Natural killer cell (primary cell): ENCODE measurements at regions not wholly inside any gene's neighbourhood (a gene's known extent, or its start where the extent isn't known, plus 50 kb on each side); places are given as distances from the start of the nearest gene placed in this dataset.

Experiments
- ATAC-seq, 3 donors: fragments of 150-1000 bp in 2 of 3; fragments of 200-7000 bp in 1 of 3; cut with Tn5 transposase; 1 replicate in 1 of 3; 2 replicates in 2 of 3; pipeline ENCODE4 v1.10.0; 2021; ENCODE audit warnings: mild to moderate bottlenecking in 2 of 3, moderate library complexity in 2 of 3
- DNase-seq, 2 donors: peaks; one replicate each; pipeline versions ENCODE4 v3.0.0 to v3.0.0-alpha.2; 2013 to 2021; ENCODE audit warnings: mixed read lengths in 1 of 2
- H3K27ac ChIP-seq: one replicate; pipeline ENCODE4 v1.5.1; 2013; ENCODE audit warnings: mild to moderate bottlenecking, low read length
- H3K27me3 ChIP-seq: one replicate; pipeline ENCODE4 v1.6.1; 2013; ENCODE audit warnings: low read length; ENCODE audit not compliant: control insufficient read depth, insufficient read depth
- H3K36me3 ChIP-seq: one replicate; pipeline ENCODE4 v1.6.1; 2013; ENCODE audit warnings: low read length; ENCODE audit not compliant: control insufficient read depth, insufficient read depth
- H3K4me1 ChIP-seq: one replicate; pipeline ENCODE4 v1.6.1; 2013; ENCODE audit warnings: low read length; ENCODE audit not compliant: control insufficient read depth, insufficient read depth
- H3K4me3 ChIP-seq: one replicate; pipeline ENCODE4 v1.5.1; 2013; ENCODE audit warnings: low read length
- H3K9me3 ChIP-seq: one replicate; pipeline ENCODE4 v1.6.1; 2013; ENCODE audit warnings: low read length; ENCODE audit not compliant: control insufficient read depth, insufficient read depth
- H3K27ac Mint-ChIP-seq, 2 donors: one replicate each; pipeline ENCODE4 v1.8.0; 2022; ENCODE audit warnings: mild to moderate bottlenecking in 2 of 2, mixed read lengths in 2 of 2, moderate library complexity in 1 of 2
- H3K27me3 Mint-ChIP-seq, 2 donors: one replicate each; pipeline ENCODE4 v1.8.0; 2022; ENCODE audit warnings: low read depth in 2 of 2, mixed read lengths in 2 of 2
- H3K36me3 Mint-ChIP-seq: one replicate; pipeline ENCODE4 v1.8.0; 2022; ENCODE audit warnings: mixed read lengths
- H3K4me1 Mint-ChIP-seq, 2 donors: one replicate each; pipeline ENCODE4 v1.8.0; 2022; ENCODE audit warnings: mixed read lengths in 2 of 2
- H3K4me3 Mint-ChIP-seq: one replicate; pipeline ENCODE4 v1.8.0; 2022; ENCODE audit warnings: mild to moderate bottlenecking, moderate library complexity, mixed read lengths
- H3K9me3 Mint-ChIP-seq, 2 donors: one replicate each; pipeline ENCODE4 v1.8.0; 2022; ENCODE audit warnings: mixed read lengths in 2 of 2
- CTCF ChIP-seq: fragments of 200-600 bp; IDR thresholded peaks from one replicate; pipeline ENCODE4 v1.8.0; 2022; ENCODE audit warnings: antibody characterized with exemption
- WGBS: methylation state at CpG from one replicate; pipeline ENCODE4 v1.1.7; 2013; ENCODE audit warnings: missing lambda C conversion rate; ENCODE audit not compliant: insufficient coverage; 5-methylcytosine and 5-hydroxymethylcytosine counted together
- intact Hi-C: fragments of 100-400 bp; cut with micrococcal nuclease; formaldehyde crosslinking; loops from one replicate; pipeline ENCODE4 v1.14.2; 2022

- H3K27me3 Mint-ChIP-seq: peaks cover 15 to 39% of the 10 kb centered on the region in 2 donors
- no peaks in the 10 kb centered on the region for H3K4me1 Mint-ChIP-seq
- H3K4me3 Mint-ChIP-seq: no peak overlapping the region
- no peak overlapping the region for H3K27ac ChIP-seq
- ATAC-seq (no peak), DNase-seq (no peak)
- no peaks in the 10 kb centered on the region for H3K36me3 Mint-ChIP-seq
- intact Hi-C loops: no loop called here
- no peak overlapping the region for H3K27ac Mint-ChIP-seq
- H3K4me1 ChIP-seq: no peaks in the 10 kb centered on the region
- WGBS: 39% methylated on average over 3 of the region's 4 CpGs
- H3K9me3 Mint-ChIP-seq: no peaks in the 10 kb centered on the region
- no peak for TF ChIP-seq CTCF
- no peak overlapping the region for H3K4me3 ChIP-seq
- no peaks in the 10 kb centered on the region for H3K36me3 ChIP-seq
- no peaks in the 10 kb centered on the region for H3K9me3 ChIP-seq
- H3K27me3 ChIP-seq: peaks cover 2% of the 10 kb centered on the region
Measured at GRCh38 chr1:24263211-24263610, 55.9 kb upstream of the GRHL3 start.

- H3K27me3 ChIP-seq: peaks cover 2% of the 10 kb centered on the region
- no peaks in the 10 kb centered on the region for H3K36me3 Mint-ChIP-seq
- H3K9me3 ChIP-seq: no peaks in the 10 kb centered on the region
- WGBS: 84% methylated on average over 5 of the region's 5 CpGs
- no peaks in the 10 kb centered on the region for H3K36me3 ChIP-seq
- H3K4me3 Mint-ChIP-seq: no peak overlapping the region
- H3K27ac ChIP-seq: no peak overlapping the region
- H3K4me3 ChIP-seq: no peak overlapping the region
- no peaks in the 10 kb centered on the region for H3K4me1 ChIP-seq
- no peaks in the 10 kb centered on the region for H3K9me3 Mint-ChIP-seq
- ATAC-seq (no peak), DNase-seq (no peak)
- no peak overlapping the region for H3K27ac Mint-ChIP-seq
- TF ChIP-seq CTCF: no peak
- intact Hi-C loops: no loop called here
- H3K4me1 Mint-ChIP-seq: no peaks in the 10 kb centered on the region
- H3K27me3 Mint-ChIP-seq: peaks cover 15 to 39% of the 10 kb centered on the region in 2 donors
Measured at GRCh38 chr1:24261977-24262376, 57.2 kb upstream of the GRHL3 start.

- H3K4me1 ChIP-seq: no peaks in the 10 kb centered on the region
- no peak overlapping the region for H3K27ac ChIP-seq
- ATAC-seq (no peak), DNase-seq (no peak)
- no peaks in the 10 kb centered on the region for H3K27me3 ChIP-seq
- Mint-ChIP-seq H3K36me3 (no peaks in the 10 kb centered on the region), H3K27me3 (peaks cover 7 to 26% of the 10 kb centered on the region in 2 donors), H3K27ac (no peak overlapping the region), H3K4me1 (no peaks in the 10 kb centered on the region), H3K4me3 (no peak overlapping the region), H3K9me3 (no peaks in the 10 kb centered on the region)
- no peaks in the 10 kb centered on the region for H3K36me3 ChIP-seq
- H3K9me3 ChIP-seq: no peaks in the 10 kb centered on the region
- no peak overlapping the region for H3K4me3 ChIP-seq
- 96% methylated on average over 16 of the region's 16 CpGs for WGBS
- intact Hi-C loops: no loop called here
- TF ChIP-seq CTCF: no peak
Measured at GRCh38 chr1:24258735-24259424, 60.3 kb upstream of the GRHL3 start.

DNA sequence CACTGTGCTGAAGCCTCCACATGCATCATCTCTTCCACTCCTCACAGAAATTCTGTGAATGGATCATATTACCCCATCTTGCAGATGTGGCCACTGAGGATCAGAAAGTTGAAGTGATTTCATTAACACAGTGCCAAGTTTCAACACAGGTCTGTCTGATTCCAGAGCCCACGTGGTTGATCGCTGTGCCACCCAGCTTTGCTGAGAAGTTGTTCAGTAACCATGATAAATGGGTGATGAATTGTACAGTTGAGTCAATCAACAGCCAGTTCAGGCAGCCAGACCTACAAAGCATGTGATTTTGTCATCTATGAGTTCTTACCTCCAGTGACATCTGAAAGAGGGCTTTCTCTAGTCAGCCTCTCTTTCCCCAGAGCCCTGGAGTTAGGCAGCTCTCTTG, 61.8 kb upstream of the GRHL3 start:
- Mint-ChIP-seq H3K27ac (no peak overlapping the region), H3K36me3 (no peaks in the 10 kb centered on the region), H3K4me1 (no peaks in the 10 kb centered on the region), H3K4me3 (no peak overlapping the region), H3K27me3 (peaks cover 5 to 13% of the 10 kb centered on the region in 2 donors), H3K9me3 (no peaks in the 10 kb centered on the region)
- DNase-seq (no peak), ATAC-seq (no peak)
- Histone ChIP-seq H3K9me3 (no peaks in the 10 kb centered on the region), H3K4me3 (no peak overlapping the region), H3K27ac (no peak overlapping the region), H3K27me3 (no peaks in the 10 kb centered on the region), H3K36me3 (no peaks in the 10 kb centered on the region), H3K4me1 (no peaks in the 10 kb centered on the region)
- WGBS: 91% methylated on average over 2 of the region's 2 CpGs
- intact Hi-C loops: no loop called here
- TF ChIP-seq CTCF: no peak
